ENCODE measurements at regions not wholly inside any gene's neighbourhood (a gene's known extent, or its start where the extent isn't known, plus 50 kb on each side); places are given as distances from the start of the nearest gene placed in this dataset.

- no peak overlapping the region for H3K27ac ChIP-seq (ENCODE audit: insufficient read depth, low read length)
- H4K8ac ChIP-seq (ENCODE audit: low read depth in 2 of 2, low read length in 2 of 2) = no peak overlapping the region
- H4K91ac ChIP-seq (ENCODE audit: insufficient read depth, low read depth, low read length) = no peak overlapping the region
- no peak overlapping the region for H3K14ac ChIP-seq (replicated peaks; ENCODE audit: low read depth, low read length)
- no peak overlapping the region for H2BK120ac ChIP-seq (ENCODE audit: low read depth, low read length)
- no peak overlapping the region for H3K18ac ChIP-seq (ENCODE audit: low read depth, low read length)
- no peak overlapping the region for H2AK5ac ChIP-seq (ENCODE audit: low read depth, low read length)
- WGBS, 2 experiments (ENCODE audit: extremely low coverage in 2 of 2, insufficient read length in 1 of 2) = no CpG with 5 or more reads among the region's 1 CpG
- H4K20me1 ChIP-seq (ENCODE audit: insufficient read depth, low read length) = no peaks in the 10 kb centered on the region
- ChIA-PET CTCF (interaction anchor here (0.6 kb wide), 1 partner anchor 29 kb away, joined by 3 read pairs; no protein-coding TSS in a partner anchor), POLR2A (ENCODE audit: unreplicated experiment) (no interaction called here)
- no peak overlapping the region for H2AFZ ChIP-seq (replicated peaks; ENCODE audit: low read length, poor library complexity)
- TF ChIP-seq BHLHE40 (IDR thresholded peaks at IDR 0.05; ENCODE audit: low read depth, low read length) = no peak
- no peak for TF ChIP-seq RFX5 (IDR thresholded peaks at IDR 0.05; ENCODE audit: low read depth, low read length)
- no peak for TF ChIP-seq MXI1 (IDR thresholded peaks at IDR 0.05; ENCODE audit: borderline replicate concordance, low read depth, low read length)
- no peak for TF ChIP-seq RAD21 (IDR thresholded peaks at IDR 0.05; ENCODE audit: low read length)
- TF ChIP-seq CHD1 (IDR thresholded peaks at IDR 0.05; ENCODE audit: low read depth, low read length) = no peak
- no peak for TF ChIP-seq CTCF (conservative IDR thresholded peaks at IDR 0.05; ENCODE audit: low read depth, low read length)
- TF ChIP-seq POLR2A (IDR thresholded peaks at IDR 0.05; ENCODE audit: low read depth, low read length) = no peak
- TF ChIP-seq CEBPB (IDR thresholded peaks at IDR 0.05; ENCODE audit: low read depth, low read length) = no peak
- no peak for TF ChIP-seq RCOR1 (IDR thresholded peaks at IDR 0.05; ENCODE audit: insufficient replicate concordance, low read length)
- TF ChIP-seq MAFK (IDR thresholded peaks at IDR 0.05; ENCODE audit: low read depth, low read length) = no peak
- no peak for TF ChIP-seq FOS (IDR thresholded peaks at IDR 0.05; ENCODE audit: low read depth, low read length)
- no peak for TF ChIP-seq MAZ (IDR thresholded peaks at IDR 0.05; ENCODE audit: borderline replicate concordance, low read depth, low read length)
- H3K27me3 ChIP-seq (ENCODE audit: control insufficient read depth, insufficient read depth, low read length) = no peaks in the 10 kb centered on the region; the same call in 1 of the 2 replicates
- H3K4me3 ChIP-seq (ENCODE audit: insufficient read depth, low read depth, low read length) = no peak overlapping the region
- no peak overlapping the region for H3K4ac ChIP-seq (ENCODE audit: low read depth, low read length)
- no peak overlapping the region for H2BK20ac ChIP-seq (ENCODE audit: low read depth, low read length)
- DNase-seq (no peak), ATAC-seq (ENCODE audit: low read depth) (no peak)
- dilution Hi-C loops (cut with HindIII; ENCODE audit: low sequenced_read_pairs, unreplicated experiment) (no loop called here), in situ Hi-C loops (cut with MboI; ENCODE audit: low sequenced_read_pairs) (no loop called here), intact Hi-C loops (cut with micrococcal nuclease) (no loop called here)
- H3K4me2 ChIP-seq (ENCODE audit: low read depth, low read length) = no peak overlapping the region
- BruUV-seq (replicated peaks) = no TSS peak
- no peak overlapping the region for H3K9ac ChIP-seq (ENCODE audit: low read depth, low read length)
- H3K9me3 ChIP-seq (ENCODE audit: control insufficient read depth, insufficient read depth, low read length) = no peaks in the 10 kb centered on the region
- H4K5ac ChIP-seq (ENCODE audit: low read depth, low read length) = no peak overlapping the region
- H3K4me1 ChIP-seq (ENCODE audit: control insufficient read depth, insufficient read depth, low read length) = no peaks in the 10 kb centered on the region
- no peak overlapping the region for H3K56ac ChIP-seq (ENCODE audit: extremely low read depth, insufficient read depth, low read length)
- H3K9me1 ChIP-seq (ENCODE audit: insufficient read depth, low read length) = no peaks in the 10 kb centered on the region
- no peak overlapping the region for H2BK15ac ChIP-seq (ENCODE audit: low read depth, low read length)
- H2AK9ac ChIP-seq (replicated peaks; ENCODE audit: low read depth, low read length, poor library complexity) = no peak overlapping the region
- H2BK5ac ChIP-seq (ENCODE audit: low read depth, low read length, poor library complexity, severe bottlenecking) = no peak overlapping the region
- H3K23ac ChIP-seq (ENCODE audit: low read depth, low read length) = no peak overlapping the region
- H3K36me3 ChIP-seq (ENCODE audit: control insufficient read depth, insufficient read depth, low read length) = no peaks in the 10 kb centered on the region
- no peaks in the 10 kb centered on the region for H3K79me1 ChIP-seq (ENCODE audit: low read depth in 1 of 2, low read length in 2 of 2)
Observed at GRCh38 chr7:82685214-82685613, 241.6 kb upstream of the CACNA2D1 start.
